OCI-M1 (cell line): ENCODE measurements at regions not wholly inside any gene's neighbourhood (a gene's known extent, or its start where the extent isn't known, plus 50 kb on each side); places are given as distances from the start of the nearest gene placed in this dataset.
"Not testable (repeated sequence)": the region's sequence is repeated elsewhere in the genome, so short reads cannot be mapped to it uniquely, and the experiment has no call there.

Experiments used
- DNase-seq: peaks from one replicate; lab custom pipeline; 2025; lab: John Stamatoyannopoulos, UW

GRCh38 chr12:5165296-5165970, 121.8 kb downstream of the KCNA5 start:
- no peak for DNase-seq

- DNase-seq = no peak
Measured at GRCh38 chr12:5166976-5167375, 123.3 kb downstream of the KCNA5 start.

GRCh38 chr12:5168148-5168547, 124.5 kb downstream of the KCNA5 start:
- no peak for DNase-seq

DNA sequence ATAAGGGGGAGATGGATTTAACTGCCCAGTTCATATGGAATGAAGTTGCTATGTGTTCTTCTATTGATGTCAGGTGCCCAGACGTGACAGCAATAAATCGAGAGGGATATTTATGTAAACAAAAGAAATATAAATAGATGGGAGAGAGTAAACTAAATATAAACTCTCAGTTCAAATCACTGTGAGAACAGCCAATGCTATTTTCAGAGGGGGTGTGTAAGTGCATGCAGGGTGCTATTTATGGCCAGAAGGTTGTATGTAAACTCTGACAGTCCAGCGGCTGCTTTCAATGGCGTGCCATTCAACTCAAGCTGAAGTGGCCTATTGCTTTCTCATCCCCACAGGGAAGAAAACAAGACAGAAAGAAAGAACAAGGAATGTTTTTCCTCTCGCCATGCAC, 127.2 kb downstream of the KCNA5 start:
- no peak for DNase-seq

GRCh38 chr12:5171701-5172100, 128.0 kb downstream of the KCNA5 start:
- peak; percentile 3 for DNase-seq

- no peak for DNase-seq
Measured at GRCh38 chr12:5172886-5173285, 129.2 kb downstream of the KCNA5 start.

DNA sequence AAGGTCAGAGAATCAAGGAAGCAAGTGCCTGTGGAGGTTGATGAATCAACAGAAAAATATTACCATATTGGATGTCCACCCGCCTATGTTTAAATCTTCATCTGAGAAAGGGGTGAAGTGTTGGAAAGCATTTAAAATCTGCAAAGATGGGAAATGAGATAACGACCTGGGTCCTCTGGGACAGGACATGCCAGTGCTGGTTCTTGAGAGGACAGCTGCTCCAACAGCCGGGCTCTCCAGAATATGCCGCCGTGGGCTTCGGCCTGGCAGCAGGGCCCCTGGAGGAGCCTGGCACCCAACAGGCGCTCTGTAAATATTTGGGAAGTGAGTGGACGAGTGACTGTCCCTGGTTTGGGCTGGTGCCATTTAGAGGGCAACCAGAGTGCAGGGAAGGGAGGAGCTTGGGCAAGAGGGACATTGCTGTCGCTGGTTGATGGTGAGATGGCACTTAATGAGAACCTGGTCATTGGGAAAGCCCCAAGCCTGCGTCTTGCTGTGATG, 129.9 kb downstream of the KCNA5 start:
- no peak for DNase-seq

- DNase-seq = not testable (repeated sequence)
Measured at GRCh38 chr12:5175415-5175814, 131.7 kb downstream of the KCNA5 start.

DNA sequence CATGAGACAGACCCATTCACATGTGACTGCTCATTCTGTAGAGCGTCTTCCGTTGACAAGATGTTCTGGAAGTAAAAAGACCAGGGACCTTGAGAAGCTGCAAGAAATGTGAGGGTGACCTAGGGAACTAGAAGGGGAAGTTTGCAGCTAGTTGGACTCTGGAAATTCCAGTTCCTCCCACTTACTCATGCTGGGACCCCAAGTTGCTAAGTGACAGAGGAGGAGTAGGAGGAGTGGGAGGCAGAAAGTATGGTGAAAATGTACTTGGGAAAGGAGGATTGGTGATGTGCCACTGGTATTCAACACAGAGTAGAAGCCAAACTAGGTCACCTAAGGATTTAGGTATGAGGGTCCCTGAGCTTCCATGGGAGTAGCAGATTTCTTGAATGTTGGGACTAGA, 132.4 kb downstream of the KCNA5 start:
- DNase-seq = no peak

- DNase-seq = no peak
Measured at GRCh38 chr12:5177096-5177495, 133.4 kb downstream of the KCNA5 start.

DNA sequence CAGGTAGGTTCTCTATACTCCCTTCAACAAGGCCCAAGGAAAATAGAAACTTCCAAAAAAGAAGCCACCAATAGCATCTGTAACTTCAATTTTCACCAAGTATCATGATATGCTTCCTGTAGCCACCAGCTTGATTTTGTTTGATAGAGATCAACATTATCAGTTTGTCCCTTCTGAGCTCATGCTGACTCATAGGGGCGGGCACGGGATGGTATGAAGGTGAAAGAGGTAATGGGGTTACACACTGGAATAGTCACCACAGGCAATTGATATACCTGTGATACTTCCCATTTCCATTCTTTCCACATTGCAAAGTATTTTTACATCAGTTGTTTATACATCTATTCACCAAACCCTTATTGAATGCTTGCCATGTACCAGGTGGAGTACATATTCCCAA, 134.1 kb downstream of the KCNA5 start:
- no peak for DNase-seq

DNA sequence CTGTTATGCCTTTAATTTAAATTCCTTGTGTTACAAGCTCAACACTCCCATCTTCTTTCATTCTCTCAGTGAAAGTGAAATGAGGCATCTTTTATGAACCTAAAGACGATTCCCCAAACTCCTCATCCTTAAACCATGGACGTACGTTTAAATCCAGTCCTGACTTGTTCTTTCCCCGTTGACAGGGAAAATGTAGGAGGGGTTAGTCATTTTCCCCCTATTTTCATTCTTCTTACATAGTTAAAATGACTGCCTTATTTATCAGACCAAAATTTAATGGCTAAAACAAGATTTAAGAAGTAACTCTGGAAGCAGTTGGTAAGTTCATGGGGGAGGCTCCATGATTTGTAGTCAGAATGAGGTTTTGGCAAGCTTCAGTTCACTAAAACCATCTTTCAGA, 134.9 kb downstream of the KCNA5 start:
- no peak for DNase-seq

- no peak for DNase-seq
Measured at GRCh38 chr12:5180496-5180895, 136.8 kb downstream of the KCNA5 start.

- DNase-seq = no peak
Measured at GRCh38 chr12:5184186-5184585, 140.5 kb downstream of the KCNA5 start.

DNA sequence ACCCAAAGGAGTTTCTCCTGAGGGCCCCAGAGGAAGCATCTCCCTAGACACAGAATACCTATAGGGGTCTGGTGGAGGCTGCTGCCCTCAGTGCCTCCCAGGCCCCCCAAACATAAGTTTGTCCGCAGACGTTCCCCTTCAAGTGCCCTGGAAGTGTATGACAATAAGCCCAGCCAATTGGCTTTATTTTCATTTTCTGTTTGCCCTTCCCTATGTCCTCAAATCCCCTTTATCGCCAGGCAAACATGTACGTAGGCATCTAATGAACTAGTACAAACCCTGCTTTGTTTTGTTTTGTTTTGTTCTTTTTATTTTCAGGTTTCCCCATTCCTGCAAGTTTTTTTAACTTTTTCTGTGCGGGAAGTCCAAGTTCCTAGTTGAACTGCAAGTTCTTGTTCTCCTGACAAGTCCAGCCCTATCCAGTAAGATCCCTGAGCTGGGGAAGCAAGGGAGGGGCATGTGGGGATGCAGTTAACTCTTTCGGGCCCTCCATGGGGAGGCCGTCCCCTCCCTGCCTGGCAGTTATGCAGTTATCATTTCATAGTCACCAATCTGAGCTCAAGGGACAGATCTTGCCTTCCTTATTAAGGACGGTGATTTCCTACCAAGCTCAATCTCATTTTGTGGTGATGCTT, 141.9 kb downstream of the KCNA5 start:
- no peak for DNase-seq

- DNase-seq = no peak
Measured at GRCh38 chr12:5186715-5187114, 143.0 kb downstream of the KCNA5 start.

DNA sequence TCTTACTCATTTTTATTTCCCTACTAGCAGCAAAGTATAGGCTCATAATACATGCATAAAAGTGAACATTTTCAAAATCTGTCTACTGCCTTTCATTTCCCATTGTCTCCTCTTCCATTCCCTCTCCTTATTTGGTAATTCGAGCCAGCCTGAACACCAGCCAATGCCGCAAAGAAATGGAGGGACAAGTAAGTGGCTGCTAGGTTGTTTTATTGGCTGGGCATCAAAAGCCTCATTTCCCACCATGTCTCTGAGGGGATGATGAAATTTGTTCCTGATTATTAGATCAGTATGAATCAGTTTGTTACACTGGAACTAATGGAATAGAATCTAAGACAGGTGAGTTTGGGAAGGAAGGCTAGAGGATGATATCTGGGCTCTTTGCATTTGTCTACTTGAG, 143.5 kb downstream of the KCNA5 start:
- no peak for DNase-seq

- no peak for DNase-seq
Measured at GRCh38 chr12:5188472-5188871, 144.8 kb downstream of the KCNA5 start.

- no peak for DNase-seq
Measured at GRCh38 chr12:5189173-5189572, 145.5 kb downstream of the KCNA5 start.

DNA sequence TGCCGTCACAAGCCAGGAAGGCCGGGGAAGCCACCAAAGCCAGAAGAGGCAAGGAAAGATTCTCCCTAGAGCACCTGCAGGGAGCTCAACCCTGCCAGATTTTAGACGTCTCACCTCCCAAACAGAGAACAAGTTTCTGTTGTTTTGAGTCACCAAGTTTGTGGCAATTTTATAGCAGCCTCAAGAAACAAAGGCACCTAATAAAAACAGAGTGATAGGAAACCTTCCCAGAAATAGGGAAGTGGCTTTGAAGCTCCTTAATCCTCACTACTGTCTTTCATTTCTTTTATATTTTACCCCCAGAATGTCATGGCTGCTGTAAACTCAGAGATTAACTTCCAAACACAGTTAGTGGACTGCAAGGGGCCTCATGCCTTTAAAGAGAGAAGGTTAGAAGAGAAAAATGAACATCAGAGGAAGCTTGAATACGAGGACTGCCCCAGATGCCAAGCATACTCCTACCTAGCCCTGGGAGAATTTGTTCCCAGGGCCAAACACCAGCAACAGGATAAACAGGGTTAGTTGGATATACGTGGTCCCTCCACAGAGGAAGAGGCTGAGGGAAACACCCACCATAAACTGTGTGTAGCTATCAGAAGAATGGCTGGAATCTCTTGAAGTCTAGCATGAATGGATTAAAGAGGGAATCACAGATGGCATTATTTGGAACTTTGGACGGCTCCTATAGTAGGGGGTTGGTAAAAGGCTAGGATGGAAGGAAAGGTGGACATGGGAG, 148.3 kb downstream of the KCNA5 start:
- DNase-seq = peak; percentile 7

- no peak for DNase-seq
Measured at GRCh38 chr12:5192726-5193125, 149.0 kb downstream of the KCNA5 start.

DNA sequence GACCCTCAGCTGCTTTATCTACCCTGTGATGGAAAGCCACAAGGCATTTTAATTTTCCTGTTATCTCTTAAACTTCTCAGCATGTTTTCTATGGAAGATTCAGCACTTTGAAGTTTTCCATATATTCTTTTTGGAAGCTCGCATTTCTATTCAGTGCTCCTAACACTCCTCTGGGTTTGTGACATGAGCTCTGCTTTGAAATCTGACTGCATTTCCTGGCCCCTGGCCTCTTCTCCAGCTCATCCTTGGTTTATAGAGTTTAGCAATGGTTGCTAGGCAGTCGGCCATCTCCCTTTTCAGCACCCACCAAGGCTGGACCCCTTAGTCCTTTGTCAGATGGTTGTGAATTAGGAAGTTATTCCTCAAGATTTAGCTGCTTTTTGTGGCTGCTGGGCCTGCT, 150.6 kb downstream of the KCNA5 start:
- DNase-seq = no peak

DNA sequence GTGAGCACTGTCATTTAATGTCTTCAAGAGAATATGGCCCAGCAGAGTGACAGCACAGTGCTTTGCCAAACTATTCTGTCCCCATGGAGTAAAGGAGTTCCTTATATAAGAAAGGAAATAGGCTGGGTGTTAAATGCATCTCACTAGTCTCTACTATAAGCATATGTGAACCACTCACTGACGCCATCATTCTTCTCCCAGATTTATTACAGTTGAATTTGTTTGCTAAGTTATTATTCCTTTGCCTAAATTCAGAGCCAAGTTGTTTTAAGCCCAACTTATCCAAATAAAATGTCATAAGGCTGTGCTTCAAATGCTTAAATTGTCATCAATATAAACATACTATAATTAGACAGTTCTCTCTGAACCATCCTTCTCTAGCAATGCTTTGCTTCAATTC, 151.6 kb downstream of the KCNA5 start:
- DNase-seq = no peak
